Activated CD4-positive, alpha-beta T cell treated with anti-CD3 and anti-CD28 coated beads for 4 hours (primary cell): ENCODE measurements at regions not wholly inside any gene's neighbourhood (a gene's known extent, or its start where the extent isn't known, plus 50 kb on each side); places are given as distances from the start of the nearest gene placed in this dataset.

Experiments
- DNase-seq, 2 donors: peaks; one replicate each; pipeline ENCODE4 v3.0.0-alpha.2; 2020

DNA sequence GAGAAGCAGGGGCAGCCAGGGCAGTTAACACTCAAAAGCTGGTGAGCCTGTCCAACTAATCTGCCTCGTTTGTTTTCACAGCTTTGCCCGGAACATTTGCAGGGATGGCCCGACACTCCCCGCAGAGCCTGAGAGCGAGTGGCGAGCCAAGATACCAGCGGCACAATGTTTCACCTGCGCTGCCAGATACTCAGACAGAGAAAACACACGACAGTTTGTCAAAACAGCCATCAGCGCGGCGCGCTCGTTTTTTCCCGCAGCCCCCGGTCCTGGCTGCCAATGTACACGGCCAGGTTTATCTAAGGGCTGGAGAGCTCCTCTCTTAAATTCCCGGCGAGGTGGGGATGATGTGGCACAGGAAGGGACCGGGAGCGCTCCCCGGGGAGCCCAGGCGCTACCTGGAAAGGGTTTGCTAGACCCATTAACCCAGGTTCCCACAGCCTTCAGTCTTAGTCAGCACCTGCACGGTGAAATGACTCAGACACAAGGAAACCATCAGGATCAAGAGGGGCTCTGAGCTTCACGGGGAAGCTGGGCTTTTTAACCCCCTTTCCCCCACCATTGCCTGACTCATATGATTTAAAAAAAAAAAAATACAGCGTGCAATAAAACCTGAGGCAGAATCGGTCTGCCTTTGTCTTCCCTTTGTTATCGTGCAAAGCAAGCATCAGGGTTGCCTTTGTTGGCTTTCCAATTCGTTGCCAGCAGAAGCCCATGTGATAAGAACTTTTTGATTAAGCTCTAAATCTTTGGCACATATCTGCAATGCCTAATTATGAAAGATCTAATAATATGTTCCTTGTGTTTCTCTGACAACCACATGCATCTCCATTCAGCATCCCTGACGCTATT lies 186.2 kb downstream of the EFNB2 start:
- no peak for DNase-seq

DNA sequence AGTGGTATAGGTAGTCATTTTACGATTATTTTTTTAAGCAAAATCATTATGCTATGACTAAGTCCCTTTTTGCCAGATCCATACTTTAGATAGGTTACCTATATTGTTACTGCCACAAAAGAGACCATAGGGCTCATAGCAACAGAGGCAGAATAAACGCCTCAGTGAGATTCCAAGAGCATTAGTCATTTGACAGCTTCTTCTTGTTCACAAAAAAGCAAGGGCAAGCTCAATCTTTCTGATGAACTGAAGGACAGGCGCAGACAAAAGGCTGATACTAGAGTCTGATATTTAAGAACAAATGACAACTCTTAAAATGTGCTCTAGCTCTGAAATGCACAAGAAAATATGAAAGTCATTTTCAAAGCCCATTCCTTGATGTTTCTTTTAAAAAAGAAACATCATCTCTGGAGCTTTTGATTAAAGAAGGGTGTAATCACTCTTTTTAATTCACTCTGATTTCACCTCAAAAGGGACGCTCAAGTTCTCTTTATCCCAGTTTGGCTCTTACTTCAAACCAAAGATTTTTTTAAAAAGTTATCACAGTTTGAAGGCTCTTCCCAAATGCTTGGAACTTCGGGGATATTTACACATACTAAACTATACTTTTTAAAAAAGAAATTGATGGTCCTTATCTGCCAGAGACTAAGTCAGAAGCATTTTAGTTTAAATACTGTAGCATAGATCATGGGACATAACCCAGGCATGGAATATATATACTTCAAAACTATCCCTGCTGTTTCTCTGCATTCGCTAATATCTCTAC lies 187.2 kb downstream of the EFNB2 start:
- no peak for DNase-seq

DNA sequence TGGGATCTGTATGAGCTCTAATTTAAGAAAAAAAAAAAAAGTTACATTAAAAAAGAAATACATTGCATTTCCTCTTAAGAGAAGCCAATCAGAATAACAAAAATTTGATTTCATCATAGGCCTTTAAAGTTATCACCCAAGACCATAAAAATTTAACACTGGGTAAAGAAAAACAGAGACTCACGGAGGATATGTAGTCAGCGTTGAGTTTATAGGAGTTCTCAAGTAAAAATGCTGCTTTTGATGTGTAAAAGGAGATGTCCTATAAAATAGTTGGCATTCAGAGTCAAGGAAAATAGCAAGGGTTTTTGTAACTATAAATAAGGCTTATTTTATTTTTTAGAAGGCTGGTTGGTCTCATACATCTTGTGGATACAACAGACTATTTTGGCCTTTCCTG lies 191.1 kb downstream of the EFNB2 start:
- no peak for DNase-seq

DNA sequence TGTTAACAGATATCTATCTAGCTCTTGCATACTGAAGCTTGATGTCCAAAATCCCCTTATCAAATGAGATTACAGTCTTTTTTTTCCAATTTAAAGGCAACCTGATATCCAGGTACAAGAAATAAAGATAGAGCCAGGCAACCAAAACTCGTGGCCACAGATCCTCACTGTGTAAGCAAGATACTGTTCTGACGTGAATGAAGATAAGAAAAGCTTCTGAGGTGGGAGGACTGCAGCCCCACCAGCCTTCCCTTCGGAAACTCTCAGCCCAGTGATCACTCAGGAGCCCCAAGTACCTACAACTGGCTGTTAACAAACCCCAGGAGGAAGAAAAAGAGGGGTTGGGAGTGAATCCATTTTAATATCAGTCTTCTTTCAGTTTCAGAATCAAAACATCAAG lies 191.6 kb downstream of the EFNB2 start:
- DNase-seq: no peak

DNA sequence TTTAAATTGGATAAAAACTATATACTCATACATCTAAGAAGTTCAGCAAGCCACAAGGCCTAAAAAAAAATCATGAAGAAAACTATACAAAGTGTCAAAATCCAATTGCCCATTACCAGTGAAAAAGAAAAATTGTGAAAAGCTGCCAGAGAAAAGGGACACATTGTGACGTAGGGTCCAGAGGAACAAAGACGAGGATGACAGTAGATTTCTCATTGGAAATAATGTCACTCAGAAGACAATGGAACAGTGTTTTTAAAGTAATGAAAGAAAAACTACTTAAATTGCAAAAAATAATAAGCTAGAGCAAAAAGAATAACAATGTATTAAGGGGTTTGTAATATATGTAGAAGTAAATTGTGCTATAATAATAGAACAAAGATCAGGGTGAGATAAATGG lies 195.2 kb downstream of the EFNB2 start:
- no peak for DNase-seq

DNA sequence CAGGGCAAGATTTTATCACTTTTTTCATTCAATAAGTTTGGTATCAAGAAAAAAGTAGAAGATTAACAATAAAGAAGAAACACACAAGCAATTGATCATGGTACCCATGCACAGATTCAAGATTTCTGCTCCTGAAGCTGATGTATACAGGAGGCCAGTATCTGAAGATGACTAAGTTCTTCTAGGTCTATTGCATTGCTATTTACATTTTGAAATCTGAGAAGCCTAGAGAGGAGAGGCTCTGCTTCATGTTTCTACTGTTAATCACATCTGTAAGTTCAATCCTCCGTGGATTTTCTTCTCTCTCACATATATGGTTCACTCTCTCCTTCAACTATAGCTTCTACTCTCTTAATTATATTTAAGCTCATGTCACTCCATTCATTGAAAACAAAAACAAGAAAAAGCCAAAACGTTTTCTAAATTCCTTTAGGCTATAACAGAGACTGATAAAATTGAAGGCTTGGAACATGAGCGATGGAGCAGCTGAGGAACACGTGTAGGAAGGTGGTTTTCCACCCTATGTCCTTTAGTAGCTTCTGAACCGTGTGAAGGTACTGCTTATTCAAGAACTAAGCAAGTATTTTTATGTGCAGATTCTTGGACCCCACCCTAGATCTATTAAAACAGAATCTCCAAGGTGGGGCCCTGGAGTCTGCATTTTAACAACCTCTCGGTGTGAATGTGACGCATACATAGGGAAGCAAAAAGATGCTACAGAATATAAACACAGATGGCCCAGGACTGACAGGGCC lies 198.2 kb downstream of the EFNB2 start:
- no peak for DNase-seq

DNA sequence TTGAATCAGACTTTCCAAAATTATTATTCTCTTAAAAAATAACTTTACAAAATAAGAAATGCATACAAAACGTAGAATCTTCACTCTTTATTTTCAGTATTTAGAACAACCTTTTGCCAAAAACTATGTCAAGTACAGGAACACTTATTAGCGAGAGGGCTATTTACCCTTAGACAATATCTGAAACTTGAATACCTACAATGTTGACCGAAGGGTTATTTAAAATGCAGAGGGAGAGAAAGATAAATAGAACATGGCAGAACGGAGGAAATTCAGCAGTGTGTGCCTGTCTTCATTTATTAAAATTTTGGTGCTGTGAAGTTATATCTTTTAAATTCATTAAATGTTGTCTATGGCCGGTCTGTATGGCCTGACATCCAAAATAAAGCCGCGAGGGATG lies 198.8 kb downstream of the EFNB2 start:
- DNase-seq: no peak

DNA sequence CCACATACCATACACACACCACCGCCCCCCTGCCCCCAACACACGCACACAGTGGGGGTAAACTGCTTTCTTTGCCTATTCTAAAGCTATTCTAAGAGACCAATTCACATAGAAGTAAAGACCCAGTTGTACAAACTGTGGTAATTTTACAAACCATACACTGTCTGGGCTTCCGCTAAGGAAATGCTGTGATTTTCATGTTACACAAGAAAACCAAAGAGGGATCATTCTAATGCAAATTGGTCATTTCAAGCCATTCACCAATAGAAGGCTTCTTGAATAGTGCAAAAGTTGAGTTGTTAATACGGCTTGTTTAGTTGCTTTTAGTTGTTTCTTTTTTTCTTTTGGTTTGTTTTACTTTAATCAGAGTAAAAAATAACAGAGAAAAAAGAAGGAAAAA lies 202.8 kb downstream of the EFNB2 start:
- DNase-seq: no peak

DNA sequence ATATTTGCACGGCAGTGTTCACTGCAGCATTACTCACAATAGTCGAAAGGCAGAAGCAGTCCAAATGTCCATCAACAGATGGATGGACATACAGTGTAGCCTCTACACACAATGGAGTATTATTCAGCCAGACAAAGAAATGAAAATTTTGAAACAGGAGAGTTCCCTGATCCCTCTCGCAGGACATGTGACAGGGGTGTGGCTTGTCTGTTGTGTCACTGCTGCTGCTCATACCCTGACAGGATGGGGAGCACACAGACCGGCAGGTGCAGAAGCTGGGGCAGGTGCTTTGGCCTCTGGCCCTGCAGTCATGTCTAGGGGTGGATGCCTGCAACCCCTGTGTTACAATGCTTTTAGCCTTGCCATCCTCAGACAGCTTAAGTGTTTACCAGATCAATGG lies 204.3 kb downstream of the EFNB2 start:
- DNase-seq: no peak

DNA sequence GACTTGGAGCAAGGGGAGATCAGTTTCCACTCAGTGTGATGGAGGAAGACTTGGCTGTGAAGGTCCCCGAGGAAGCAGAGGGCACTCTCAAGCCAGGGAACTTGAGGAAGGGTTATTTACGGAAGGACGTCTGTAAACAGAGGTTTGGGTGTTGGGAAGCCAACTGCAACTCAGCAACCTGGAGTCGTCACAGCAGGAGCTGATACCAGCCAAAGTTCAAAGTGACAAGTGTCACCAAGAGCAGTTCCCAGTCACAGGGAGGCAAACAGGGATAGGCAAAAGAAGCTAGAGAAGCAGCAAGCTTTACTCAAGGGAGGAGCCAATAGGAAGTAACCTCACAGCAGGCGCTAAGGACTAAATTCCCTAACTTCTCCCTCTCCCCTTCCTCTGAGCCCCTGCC lies 205.5 kb downstream of the EFNB2 start:
- no peak for DNase-seq

DNA sequence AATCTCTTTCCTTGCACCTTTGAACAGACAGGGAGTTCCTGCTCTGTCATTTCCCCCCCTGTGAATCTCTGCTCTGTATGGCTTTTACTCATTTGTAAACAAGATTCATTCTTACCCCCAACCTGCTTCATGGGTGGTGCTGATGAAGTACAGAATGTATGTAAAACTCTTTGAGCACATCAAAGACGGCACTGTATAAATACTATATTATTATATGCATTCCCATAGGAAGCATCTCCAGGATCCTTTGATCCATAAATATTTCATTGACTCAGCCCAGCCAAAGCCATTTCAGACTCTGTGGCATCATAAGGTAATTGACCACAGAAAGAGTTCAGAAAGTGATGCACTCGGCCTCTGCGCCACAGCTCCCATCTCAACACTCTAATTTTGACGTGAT lies 208.7 kb downstream of the EFNB2 start:
- DNase-seq: no peak

DNA sequence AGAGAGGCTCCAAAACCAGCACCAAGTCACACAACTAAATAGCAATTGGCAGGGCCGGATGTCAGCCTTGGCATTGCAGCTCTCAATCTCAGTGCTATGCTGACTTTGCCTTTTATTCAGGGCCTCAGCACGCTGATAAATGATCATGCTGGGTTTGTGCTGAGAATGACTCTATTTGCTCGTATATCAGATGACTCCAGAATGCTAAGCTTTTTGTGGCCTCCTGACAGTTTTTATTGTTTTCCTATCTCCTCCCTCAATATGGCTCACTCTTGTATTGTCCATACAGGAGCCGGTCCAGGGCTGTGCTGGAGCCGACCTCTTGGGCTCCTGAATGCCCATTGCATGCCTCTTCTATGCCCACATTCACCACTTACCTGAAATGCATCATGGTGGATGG lies 211.0 kb downstream of the EFNB2 start:
- DNase-seq: no peak

DNA sequence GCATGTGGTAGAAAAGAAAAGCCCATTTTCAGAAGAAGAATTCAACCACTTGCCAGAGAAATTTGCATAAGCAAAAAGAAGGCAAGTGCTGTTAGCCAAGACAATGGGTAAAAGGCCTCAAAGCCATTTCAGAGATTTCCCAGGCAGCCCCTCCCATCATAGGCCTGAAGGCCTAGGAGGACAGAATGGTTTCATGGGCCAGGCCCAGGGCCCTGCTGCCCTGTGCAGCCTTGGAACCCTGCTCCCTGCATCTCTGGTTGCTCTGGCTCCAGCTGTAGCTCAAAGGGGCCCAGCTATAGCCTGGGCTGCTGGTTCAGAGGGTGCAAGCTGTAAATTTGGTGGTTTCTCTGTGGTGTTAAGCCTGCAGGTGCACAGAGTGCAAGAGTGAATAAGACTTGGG lies 212.8 kb downstream of the EFNB2 start:
- DNase-seq: no peak

DNA sequence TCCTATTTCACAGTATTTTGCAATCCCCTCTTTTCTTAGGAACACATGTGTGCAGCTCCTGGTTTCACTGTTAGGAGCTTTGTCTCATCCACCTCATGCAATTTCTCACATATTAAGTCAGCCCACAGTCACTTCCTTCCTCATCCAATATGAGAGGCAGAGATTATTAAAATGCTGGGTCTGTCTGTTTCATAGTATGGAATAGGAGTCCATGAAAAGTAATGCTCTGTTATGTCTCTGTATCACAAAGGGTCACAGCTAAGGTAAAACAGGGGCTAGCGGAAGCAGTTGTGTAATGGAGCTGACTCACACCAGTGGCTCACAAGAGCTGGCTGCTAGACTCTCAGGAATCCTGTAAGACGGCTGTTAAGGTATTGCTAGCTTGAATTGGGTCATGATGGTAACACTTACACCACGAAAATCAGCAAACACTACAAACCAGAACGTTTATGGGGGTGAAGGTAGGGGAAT lies 216.5 kb downstream of the EFNB2 start:
- DNase-seq: no peak

DNA sequence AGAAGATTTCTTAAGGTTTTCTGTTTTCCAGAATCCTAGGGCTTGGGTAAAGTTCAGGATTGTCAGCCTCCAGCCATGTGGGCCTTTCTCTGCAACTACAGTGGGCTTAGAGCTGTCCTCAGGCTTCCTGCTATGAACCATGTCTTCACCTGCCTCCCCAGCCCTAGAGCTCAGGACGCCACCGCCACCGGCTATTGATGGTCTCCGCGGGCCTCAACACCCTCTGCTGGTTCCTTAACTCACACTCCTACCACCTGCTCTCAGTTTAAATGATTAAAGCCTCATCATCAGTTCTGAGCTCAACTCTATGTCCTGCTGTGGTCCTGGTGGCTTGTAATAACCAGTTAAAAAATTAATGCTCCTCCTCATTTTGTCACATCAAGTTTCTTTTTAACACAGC lies 221.0 kb downstream of the EFNB2 start:
- DNase-seq: no peak

DNA sequence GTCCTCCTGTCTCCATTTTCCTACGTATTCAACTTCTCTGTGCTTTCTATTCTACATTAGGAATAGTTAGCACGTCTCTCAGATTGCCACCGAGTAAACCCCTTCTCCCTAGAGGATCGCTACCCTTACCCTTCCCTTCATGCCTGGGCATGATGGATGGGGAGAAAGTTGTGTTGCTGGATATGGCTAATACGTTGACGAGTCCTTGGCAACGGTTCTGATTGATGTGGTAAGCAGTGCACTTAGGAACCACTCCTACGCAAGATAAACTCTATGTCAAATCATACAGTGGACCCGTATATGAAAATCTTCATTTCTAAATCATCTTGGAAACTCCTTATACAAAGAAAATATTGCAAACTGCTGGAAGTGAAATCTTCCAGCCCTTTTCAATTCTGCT lies 224.5 kb downstream of the EFNB2 start:
- DNase-seq: no peak

DNA sequence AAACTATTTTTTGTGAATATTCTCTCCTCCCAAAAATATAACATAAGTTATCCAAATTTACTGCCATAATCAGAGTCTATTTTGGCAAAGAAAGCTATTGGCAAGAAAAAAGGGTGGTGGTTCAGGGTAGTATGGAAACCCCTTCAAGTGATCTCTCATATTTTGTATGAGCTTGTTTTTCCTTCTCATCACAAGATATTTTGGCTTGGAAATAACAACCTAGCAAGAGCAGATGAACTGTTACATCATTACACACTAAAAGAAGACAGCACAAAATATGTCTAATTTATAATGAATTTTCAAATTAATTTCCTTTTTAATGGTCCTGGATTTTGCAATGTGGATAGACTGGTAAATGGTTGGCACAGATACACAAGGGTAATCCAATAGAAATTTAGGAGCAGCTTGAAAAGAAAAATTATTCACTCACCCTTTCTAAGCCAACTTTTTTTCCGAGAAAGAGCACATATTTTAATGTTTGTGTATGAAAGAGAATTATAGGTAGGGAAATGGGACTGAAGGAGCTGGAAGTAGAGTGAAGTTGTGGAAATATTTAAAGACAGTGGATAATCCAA lies 225.1 kb downstream of the EFNB2 start:
- no peak for DNase-seq

DNA sequence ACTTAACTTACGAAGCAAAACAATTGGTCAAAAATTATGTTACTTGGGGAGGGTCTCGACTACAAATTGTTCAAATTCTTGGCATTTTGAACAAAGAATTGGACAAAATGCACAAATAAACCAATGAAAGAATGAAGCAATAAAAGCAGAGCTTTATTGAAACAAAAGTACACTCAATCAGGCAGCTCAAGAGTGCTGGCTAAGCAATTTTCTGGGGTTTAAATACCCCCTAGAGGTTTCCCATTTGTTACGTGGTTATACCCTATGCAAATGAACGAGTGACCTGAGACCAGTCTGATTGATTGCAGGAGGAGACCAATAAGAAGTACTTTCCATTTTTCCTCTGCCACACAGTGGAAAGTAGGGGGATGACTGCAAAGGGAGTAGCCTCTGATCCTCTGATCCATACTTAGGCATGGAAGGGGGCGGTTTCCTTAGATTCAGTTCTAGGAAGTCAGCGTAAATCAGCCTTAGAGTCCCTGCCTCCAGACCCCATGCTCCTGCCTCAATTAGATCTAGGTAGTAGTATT lies 228.6 kb downstream of the EFNB2 start:
- DNase-seq: no peak

DNA sequence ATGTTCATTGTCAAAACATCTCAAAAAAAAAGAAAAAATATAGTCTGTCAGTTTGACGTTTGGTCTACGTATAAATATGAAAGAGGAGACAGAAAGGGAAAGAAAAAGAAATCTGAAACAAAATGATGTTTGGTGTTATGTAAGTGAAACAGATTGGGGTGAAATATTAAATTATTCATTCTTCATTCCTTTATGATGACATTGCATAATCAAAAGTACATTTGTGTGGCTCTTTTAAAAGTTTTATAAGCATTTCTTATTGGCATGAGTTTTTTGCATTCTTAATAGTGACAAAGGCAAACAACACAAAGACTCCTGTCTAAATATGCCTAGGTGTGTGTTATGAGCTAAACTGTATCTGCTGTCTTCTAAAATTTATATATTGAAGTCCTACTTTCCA lies 232.6 kb downstream of the EFNB2 start:
- no peak for DNase-seq

DNA sequence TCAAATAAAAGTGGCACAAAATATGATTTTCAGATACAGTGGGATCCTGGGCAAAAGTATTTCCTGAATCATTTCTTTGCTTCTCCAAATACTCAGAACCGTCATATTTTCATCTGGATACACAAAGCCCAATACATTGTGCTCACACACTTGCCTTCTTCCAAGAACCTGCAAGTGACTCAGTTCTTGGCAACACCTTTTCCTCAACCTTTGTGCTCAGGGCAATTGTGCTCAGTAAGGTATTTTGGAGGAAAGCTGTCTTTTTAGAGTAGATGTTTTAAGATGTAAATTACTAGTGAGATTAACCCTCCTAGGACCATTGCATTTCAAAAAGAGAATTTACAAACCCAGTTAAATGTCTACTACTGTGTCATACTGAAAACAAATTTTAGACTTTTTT lies 233.5 kb downstream of the EFNB2 start:
- DNase-seq: no peak

DNA sequence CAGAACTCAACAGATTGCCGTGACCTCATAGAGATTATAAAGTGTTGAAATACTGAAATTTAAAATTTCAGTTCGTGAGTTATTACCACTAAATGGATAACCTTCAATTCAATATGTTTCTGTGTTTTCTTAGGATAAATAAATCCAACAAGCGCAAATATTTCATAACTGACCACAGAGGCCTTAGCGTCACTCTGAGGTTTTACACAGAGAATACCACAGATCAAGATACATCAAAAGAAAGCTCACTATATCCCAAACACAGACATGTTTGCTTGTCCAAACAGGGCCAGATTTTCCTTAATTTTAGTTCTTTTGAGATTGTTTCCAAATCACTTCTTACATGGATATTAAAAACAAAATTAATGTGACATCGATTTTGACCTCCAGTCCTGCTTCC lies 235.8 kb downstream of the EFNB2 start:
- DNase-seq: no peak

DNA sequence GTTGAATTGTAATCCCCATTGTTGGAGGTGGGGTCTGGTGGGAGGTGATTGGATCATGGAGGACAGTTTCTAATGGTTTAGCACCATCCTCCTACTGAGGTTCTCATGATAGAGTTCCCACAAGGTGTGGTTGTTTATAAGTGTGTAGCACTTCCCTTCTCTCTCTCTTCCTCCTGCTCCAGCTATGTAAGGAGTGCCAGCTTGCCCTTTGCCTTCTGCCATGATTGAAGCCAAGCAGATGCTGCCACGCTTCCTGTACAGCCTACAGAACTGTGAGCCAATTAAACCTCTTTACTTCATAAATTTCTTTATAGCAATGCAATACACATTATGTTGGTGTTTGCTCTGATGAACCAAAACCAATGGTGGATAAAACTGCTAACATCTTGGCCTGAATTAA lies 238.2 kb downstream of the EFNB2 start:
- no peak for DNase-seq

DNA sequence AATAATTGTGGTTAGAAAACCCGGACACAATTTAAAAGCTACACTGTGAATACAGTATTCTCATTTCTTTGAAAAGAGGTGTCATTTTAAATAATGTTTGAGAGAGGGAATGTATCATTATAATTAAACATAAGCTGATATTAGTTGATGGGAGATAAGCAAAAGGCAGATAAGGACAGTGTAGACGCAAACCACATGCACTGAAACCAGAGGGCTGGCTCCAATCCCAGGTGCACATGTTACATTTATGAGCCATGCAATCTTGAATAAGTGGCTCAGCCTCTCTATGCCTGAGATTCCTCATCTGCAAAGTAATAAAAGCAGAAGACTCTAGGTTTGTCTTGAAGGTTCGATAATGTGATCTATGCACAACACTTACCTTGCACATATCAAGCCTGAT lies 238.7 kb downstream of the EFNB2 start:
- no peak for DNase-seq
